HG03469 (cell line): ENCODE measurements at regions not wholly inside any gene's neighbourhood (a gene's known extent, or its start where the extent isn't known, plus 50 kb on each side); places are given as distances from the start of the nearest gene placed in this dataset.
A peak's percentile ranks its signal among the peaks of the same experiment; 100 is the strongest.
"Not testable (repeated sequence)": the region's sequence is repeated elsewhere in the genome, so short reads cannot be mapped to it uniquely, and the experiment has no call there.

Source experiments
- ATAC-seq: cut with Tn5 transposase; IDR thresholded peaks from one replicate; pipeline ENCODE4 v1.9.1; 2021; ENCODE audit warnings: mild to moderate bottlenecking, moderate library complexity, moderate number of reproducible peaks; ENCODE audit not compliant: unreplicated experiment

- not testable (repeated sequence) for ATAC-seq
Observed at GRCh38 chr6:140647322-140647721, 1272.9 kb upstream of the CITED2 start.

- ATAC-seq: no peak
Observed at GRCh38 chr6:140644017-140644416, 1269.6 kb upstream of the CITED2 start.

GRCh38 chr6:140641412-140641811 is 1267.0 kb upstream of the CITED2 start:
- peak; percentile 85 for ATAC-seq

GRCh38 chr6:140636908-140637402 is 1262.5 kb upstream of the CITED2 start:
- peak; percentile 10 for ATAC-seq

- ATAC-seq: peak; percentile 48
Observed at GRCh38 chr6:140636271-140636907, 1261.9 kb upstream of the CITED2 start.

- ATAC-seq: no peak
Observed at GRCh38 chr6:140627002-140627401, 1252.6 kb upstream of the CITED2 start.

- ATAC-seq: no peak
Observed at GRCh38 chr6:140623498-140623897, 1249.0 kb upstream of the CITED2 start.

- no peak for ATAC-seq
Observed at GRCh38 chr6:140620496-140620895, 1246.0 kb upstream of the CITED2 start.

GRCh38 chr6:140609956-140610355 is 1235.5 kb upstream of the CITED2 start:
- no peak for ATAC-seq

GRCh38 chr6:140609321-140609720 is 1234.9 kb upstream of the CITED2 start:
- no peak for ATAC-seq

- no peak for ATAC-seq
Observed at GRCh38 chr6:140604786-140605185, 1230.3 kb upstream of the CITED2 start.

- ATAC-seq: no peak
Observed at GRCh38 chr6:140602431-140603248, 1228.2 kb upstream of the CITED2 start.

- no peak for ATAC-seq
Observed at GRCh38 chr6:140601021-140601808, 1226.8 kb upstream of the CITED2 start.

GRCh38 chr6:140599916-140600315 is 1225.5 kb upstream of the CITED2 start:
- no peak for ATAC-seq

GRCh38 chr6:140597181-140597580 is 1222.7 kb upstream of the CITED2 start:
- ATAC-seq: no peak

- no peak for ATAC-seq
Observed at GRCh38 chr6:140594806-140595128, 1220.3 kb upstream of the CITED2 start.

- ATAC-seq: no peak
Observed at GRCh38 chr6:140592877-140593276, 1218.4 kb upstream of the CITED2 start.

GRCh38 chr6:140590641-140591040 is 1216.2 kb upstream of the CITED2 start:
- no peak for ATAC-seq

GRCh38 chr6:140586426-140587061 is 1212.1 kb upstream of the CITED2 start:
- peak; percentile 93 for ATAC-seq

- ATAC-seq: no peak
Observed at GRCh38 chr6:140581601-140582000, 1207.2 kb upstream of the CITED2 start.

GRCh38 chr6:140579918-140580317 is 1205.5 kb upstream of the CITED2 start:
- ATAC-seq: no peak
